GM23338 (cell line): ENCODE measurements at regions not wholly inside any gene's neighbourhood (a gene's known extent, or its start where the extent isn't known, plus 50 kb on each side); places are given as distances from the start of the nearest gene placed in this dataset.

Source experiments
- CREB1 ChIP-seq: fragments of 250-450 bp; sonication (Bioruptor Pico); IDR thresholded peaks from 2 replicates; pipeline ENCODE4 v1.5.0; 2020; ENCODE audit warnings: low read depth, mild to moderate bottlenecking, moderate library complexity
- EZH2 ChIP-seq: fragments of 200-600 bp; sonication (generic); IDR thresholded peaks from one replicate; pipeline ENCODE4 v1.8.0; 2017; ENCODE audit warnings: antibody characterized with exemption, mild to moderate bottlenecking, low read depth; ENCODE audit not compliant: unreplicated experiment
- EZH2phosphoT487 ChIP-seq: fragments of 200-600 bp; sonication (generic); IDR thresholded peaks from one replicate; pipeline ENCODE4 v1.8.1; 2018; ENCODE audit warnings: antibody characterized with exemption; ENCODE audit not compliant: unreplicated experiment
- JUNB ChIP-seq: IDR thresholded peaks from one replicate; pipeline ENCODE4 v1.6.1; 2016; ENCODE audit warnings: antibody characterized with exemption; ENCODE audit not compliant: unreplicated experiment
- NANOG ChIP-seq: IDR thresholded peaks from 2 replicates; pipeline ENCODE4 v1.6.1; 2016; ENCODE audit warnings: antibody characterized with exemption, borderline replicate concordance
- POLR2AphosphoS5 ChIP-seq: IDR thresholded peaks from 2 replicates; pipeline ENCODE4 v1.6.1; 2016; ENCODE audit warnings: antibody characterized with exemption, low read depth
- ZNF114 ChIP-seq: fragments of 250-450 bp; sonication (Bioruptor Pico); IDR thresholded peaks from 2 replicates; pipeline ENCODE4 v1.5.0; 2020; ENCODE audit warnings: mild to moderate bottlenecking, moderate library complexity
- TF ChIP-seq, protein P1 (sequence below), 2 experiments: fragments of 200-600 bp in 1 of 2; sonication (generic) in 1 of 2; conservative IDR thresholded peaks; 2 replicates each; pipeline versions ENCODE4 v1.5.1 to v1.6.1; 2016 to 2017; ENCODE audit warnings: antibody characterized with exemption in 2 of 2, low read depth in 2 of 2, mild to moderate bottlenecking in 2 of 2, moderate library complexity in 1 of 2
- TF ChIP-seq, protein P2 (sequence below): IDR thresholded peaks from one replicate; pipeline ENCODE4 v1.6.1; 2018; ENCODE audit warnings: antibody characterized with exemption; ENCODE audit not compliant: unreplicated experiment
- TF ChIP-seq, protein P3 (sequence below): IDR thresholded peaks from 2 replicates; pipeline ENCODE4 v1.6.1; 2016; ENCODE audit warnings: antibody characterized with exemption

DNA sequence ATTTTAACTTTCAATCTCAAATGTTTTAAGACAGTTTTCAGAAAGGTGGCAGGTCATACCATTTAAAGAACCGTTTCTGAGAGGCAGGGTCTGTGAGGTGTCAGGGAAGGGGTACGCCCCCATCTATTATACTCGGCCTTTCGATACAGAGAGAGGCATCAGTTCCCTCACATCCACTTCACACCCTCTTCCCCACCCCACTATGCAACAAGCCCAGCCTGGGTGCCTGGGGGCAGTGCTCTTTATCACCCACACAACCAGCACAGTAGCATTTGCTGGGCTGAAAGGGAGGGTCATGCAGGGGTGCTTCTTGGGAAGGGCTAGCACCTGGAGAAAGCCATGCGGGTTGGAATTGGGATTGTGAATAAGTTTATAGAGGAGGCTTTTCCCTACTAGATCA lies 56.0 kb upstream of the KCNMB2 start:
- TF ChIP-seq EZH2phosphoT487, result no peak
- TF ChIP-seq, protein P1, sequence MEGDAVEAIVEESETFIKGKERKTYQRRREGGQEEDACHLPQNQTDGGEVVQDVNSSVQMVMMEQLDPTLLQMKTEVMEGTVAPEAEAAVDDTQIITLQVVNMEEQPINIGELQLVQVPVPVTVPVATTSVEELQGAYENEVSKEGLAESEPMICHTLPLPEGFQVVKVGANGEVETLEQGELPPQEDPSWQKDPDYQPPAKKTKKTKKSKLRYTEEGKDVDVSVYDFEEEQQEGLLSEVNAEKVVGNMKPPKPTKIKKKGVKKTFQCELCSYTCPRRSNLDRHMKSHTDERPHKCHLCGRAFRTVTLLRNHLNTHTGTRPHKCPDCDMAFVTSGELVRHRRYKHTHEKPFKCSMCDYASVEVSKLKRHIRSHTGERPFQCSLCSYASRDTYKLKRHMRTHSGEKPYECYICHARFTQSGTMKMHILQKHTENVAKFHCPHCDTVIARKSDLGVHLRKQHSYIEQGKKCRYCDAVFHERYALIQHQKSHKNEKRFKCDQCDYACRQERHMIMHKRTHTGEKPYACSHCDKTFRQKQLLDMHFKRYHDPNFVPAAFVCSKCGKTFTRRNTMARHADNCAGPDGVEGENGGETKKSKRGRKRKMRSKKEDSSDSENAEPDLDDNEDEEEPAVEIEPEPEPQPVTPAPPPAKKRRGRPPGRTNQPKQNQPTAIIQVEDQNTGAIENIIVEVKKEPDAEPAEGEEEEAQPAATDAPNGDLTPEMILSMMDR (conservative IDR thresholded peaks at IDR 0.05; ENCODE audit: low read depth in 2 of 2), result no peak
- no peak for TF ChIP-seq POLR2AphosphoS5
- no peak for TF ChIP-seq EZH2
- TF ChIP-seq, protein P2, sequence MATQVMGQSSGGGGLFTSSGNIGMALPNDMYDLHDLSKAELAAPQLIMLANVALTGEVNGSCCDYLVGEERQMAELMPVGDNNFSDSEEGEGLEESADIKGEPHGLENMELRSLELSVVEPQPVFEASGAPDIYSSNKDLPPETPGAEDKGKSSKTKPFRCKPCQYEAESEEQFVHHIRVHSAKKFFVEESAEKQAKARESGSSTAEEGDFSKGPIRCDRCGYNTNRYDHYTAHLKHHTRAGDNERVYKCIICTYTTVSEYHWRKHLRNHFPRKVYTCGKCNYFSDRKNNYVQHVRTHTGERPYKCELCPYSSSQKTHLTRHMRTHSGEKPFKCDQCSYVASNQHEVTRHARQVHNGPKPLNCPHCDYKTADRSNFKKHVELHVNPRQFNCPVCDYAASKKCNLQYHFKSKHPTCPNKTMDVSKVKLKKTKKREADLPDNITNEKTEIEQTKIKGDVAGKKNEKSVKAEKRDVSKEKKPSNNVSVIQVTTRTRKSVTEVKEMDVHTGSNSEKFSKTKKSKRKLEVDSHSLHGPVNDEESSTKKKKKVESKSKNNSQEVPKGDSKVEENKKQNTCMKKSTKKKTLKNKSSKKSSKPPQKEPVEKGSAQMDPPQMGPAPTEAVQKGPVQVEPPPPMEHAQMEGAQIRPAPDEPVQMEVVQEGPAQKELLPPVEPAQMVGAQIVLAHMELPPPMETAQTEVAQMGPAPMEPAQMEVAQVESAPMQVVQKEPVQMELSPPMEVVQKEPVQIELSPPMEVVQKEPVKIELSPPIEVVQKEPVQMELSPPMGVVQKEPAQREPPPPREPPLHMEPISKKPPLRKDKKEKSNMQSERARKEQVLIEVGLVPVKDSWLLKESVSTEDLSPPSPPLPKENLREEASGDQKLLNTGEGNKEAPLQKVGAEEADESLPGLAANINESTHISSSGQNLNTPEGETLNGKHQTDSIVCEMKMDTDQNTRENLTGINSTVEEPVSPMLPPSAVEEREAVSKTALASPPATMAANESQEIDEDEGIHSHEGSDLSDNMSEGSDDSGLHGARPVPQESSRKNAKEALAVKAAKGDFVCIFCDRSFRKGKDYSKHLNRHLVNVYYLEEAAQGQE, result no peak
- TF ChIP-seq, protein P3, sequence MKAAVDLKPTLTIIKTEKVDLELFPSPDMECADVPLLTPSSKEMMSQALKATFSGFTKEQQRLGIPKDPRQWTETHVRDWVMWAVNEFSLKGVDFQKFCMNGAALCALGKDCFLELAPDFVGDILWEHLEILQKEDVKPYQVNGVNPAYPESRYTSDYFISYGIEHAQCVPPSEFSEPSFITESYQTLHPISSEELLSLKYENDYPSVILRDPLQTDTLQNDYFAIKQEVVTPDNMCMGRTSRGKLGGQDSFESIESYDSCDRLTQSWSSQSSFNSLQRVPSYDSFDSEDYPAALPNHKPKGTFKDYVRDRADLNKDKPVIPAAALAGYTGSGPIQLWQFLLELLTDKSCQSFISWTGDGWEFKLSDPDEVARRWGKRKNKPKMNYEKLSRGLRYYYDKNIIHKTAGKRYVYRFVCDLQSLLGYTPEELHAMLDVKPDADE, result no peak
- no peak for TF ChIP-seq JUNB
- no peak for TF ChIP-seq NANOG
- TF ChIP-seq ZNF114 (CRISPR knock-in tag), result no peak
- no peak for TF ChIP-seq CREB1 (CRISPR knock-in tag)
